ENCODE measurements at regions not wholly inside any gene's neighbourhood (a gene's known extent, or its start where the extent isn't known, plus 50 kb on each side); places are given as distances from the start of the nearest gene placed in this dataset.

DNA sequence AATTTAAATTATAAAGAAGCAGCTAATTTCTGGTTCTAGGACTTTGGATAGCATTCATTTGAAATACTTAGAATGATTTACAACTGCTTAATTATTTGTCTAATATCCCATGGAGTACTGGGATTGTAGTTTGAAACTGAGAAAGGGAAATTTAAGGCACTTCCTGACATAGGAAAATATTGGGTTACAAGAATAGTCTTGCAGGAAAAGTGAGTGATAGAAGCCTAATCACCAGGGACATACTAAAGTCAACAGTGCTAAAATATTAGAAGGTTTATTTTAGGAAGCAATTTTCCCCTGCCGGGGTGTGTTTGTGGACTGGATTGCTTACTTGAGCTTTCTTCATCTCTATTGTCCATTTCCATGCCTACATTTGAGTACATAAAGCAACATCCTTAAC, 661.6 kb downstream of the ADGRL2 start:
- DNase-seq, result no peak

GRCh38 chr1:82455342-82455741, 654.6 kb downstream of the ADGRL2 start:
- no peak for DNase-seq

- DNase-seq, result no peak
Observed at GRCh38 chr1:82454431-82454830, 653.7 kb downstream of the ADGRL2 start.

GRCh38 chr1:82453511-82454185, 652.9 kb downstream of the ADGRL2 start:
- DNase-seq, result no peak

- no peak for DNase-seq
Observed at GRCh38 chr1:82452096-82452495, 651.4 kb downstream of the ADGRL2 start.

DNA sequence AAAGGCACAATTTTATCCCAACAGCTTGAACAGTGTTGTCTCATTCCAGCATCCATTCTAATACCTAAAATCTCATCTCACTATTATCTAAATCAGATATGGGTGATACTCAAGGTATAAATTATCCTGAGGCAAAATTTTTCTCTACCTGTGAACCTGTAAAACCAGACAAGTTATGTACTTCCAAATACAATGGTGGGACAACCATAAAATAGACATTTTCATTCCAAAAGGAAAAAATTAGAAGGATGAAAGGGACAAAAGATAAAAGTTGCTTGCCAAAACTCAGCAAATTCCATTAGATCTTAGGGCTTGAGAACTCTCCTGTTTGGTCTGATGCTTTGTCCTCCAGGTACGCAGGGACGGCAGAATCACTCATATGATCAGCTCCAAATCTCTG, 650.5 kb downstream of the ADGRL2 start:
- DNase-seq, result no peak

DNA sequence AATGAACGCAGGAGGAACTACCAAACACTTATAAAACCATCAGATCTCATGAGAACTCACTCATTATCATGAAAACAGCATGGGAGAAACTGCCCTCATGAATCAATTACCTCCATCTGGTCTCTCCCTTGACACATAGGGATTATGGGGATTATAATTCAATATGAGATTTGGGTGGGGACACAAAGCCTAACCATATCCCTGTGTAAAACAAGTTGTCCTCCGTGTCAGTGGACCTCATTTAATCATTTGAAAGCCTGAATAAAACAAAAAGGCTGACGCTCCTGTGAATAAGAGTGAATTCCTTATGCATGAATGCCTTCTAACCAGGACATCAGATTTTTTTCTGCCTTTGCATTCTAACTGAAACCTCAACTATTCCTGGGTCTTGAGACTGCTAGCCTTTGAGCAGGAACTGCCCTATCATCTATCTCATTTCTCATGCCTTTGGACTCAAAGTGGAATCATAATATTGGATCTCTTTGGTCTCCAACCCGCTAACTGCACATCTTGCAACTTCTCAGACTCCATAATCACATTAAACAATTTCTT, 648.8 kb downstream of the ADGRL2 start:
- no peak for DNase-seq

GRCh38 chr1:82446955-82447354, 646.2 kb downstream of the ADGRL2 start:
- DNase-seq, result no peak

DNA sequence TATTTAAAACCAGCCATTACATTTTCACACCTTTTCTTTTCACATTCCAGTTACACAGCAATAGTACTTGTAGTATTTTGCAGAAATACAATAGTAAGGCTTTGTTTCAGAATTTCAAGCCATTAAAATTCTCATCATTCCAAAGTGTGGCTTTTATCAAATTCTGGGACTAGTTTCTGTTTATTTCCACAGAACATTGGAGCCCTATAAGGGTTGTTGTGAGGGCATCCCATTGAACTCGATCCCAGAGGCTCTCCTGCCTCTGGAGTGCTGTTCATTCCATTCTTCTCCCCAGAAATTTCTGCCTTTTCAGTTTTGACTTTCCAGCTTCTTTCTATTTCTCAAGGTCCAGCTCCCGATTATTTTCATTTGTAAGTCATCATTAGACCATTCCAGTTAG, 645.5 kb downstream of the ADGRL2 start:
- DNase-seq, result no peak

- DNase-seq, result no peak
Observed at GRCh38 chr1:82445827-82446226, 645.1 kb downstream of the ADGRL2 start.

GRCh38 chr1:82445132-82445531, 644.4 kb downstream of the ADGRL2 start:
- no peak for DNase-seq

- no peak for DNase-seq
Observed at GRCh38 chr1:82441402-82441801, 640.7 kb downstream of the ADGRL2 start.

DNA sequence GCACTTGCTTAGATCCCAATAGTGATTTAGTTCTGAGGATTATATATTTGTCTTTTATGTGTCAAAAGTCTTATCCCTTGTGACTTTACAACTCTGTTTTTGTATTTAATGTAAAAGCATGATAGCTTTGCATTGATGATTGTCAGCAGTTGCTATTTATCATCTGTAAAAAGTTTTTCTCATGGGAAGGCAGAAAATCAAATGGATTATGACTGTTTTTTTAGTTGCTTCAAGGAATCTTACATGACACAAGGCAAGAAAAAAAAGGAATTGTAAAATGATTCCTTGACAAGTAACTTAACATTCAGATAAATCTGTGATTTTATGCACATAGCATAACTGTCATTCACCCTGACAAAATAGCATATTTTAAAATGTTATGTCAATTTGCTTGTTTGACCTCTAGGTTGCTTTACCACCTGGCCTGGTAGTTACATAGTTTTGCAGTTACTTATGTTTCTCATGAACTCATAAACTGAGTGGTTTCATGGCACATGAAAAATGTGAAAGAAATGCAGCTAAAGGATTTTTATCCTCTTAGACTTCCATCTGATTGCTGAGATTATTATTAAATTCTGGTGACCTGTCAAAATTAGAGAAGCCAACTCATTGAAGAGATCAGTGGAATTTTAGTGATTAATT, 622.6 kb downstream of the ADGRL2 start:
- no peak for DNase-seq

GRCh38 chr1:82421782-82422181, 621.0 kb downstream of the ADGRL2 start:
- DNase-seq, result no peak

GRCh38 chr1:82420584-82420983, 619.9 kb downstream of the ADGRL2 start:
- DNase-seq, result no peak

DNA sequence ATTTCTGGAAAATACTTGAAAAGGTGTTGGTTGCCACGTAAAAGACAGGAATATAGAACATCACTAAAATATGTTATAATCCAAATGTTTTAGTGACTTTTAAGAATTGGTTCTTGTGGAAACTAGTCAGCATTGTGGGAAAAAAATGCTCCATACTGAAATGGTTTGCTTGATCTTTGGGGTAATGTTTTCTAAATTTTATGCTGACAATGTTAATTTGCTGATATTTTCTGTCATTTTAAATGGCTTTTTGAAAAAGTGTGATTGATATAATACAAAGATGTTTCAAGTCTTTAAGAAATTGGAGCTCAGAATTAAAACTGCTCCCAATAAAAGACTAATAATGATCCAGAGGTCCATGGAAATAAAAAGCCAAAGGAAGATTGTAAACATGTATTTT, 610.9 kb downstream of the ADGRL2 start:
- no peak for DNase-seq

- no peak for DNase-seq
Observed at GRCh38 chr1:82405333-82405732, 604.6 kb downstream of the ADGRL2 start.

DNA sequence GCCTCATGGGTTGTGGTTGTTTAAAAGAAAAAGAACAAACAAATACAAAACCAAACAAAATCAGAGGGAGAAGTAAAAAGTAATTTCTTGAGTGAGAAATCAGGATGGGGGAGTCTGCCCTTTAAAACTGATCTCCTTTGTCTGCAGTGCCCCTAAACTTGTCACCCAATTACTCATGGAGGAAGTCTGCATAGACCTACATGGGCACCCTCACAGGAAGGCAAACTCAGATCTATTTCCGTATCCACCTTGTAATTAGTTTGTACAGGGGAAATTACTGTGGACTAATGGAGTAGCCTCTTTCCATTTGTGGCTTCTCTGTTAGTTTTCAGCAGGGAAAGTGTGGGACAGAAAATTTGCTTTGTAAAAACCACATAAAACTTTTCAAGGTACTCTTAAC, 600.4 kb downstream of the ADGRL2 start:
- no peak for DNase-seq

GRCh38 chr1:82400521-82400920, 599.8 kb downstream of the ADGRL2 start:
- DNase-seq, result no peak

- no peak for DNase-seq
Observed at GRCh38 chr1:82399093-82399492, 598.4 kb downstream of the ADGRL2 start.

DNA sequence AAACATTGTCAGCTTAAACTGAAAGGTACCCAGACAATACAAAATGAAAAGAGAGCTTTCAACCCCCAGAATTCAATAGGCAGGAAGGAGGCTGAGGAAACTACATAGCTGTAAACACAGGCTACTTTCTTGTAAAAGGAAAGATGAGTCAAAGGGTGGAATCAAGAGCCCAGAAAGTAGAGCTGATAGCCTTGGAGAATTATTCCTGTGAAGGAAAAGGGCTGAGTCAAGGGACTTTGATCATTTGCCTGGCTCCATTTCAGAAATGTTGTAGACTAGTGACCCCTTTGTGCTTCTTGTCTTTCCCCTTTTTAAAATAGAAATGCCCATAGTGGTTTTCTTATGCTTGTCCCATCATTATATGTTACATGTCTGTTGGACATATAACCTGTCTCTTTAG, 597.6 kb downstream of the ADGRL2 start:
- no peak for DNase-seq

- no peak for DNase-seq
Observed at GRCh38 chr1:82395440-82395839, 594.7 kb downstream of the ADGRL2 start.

DNA sequence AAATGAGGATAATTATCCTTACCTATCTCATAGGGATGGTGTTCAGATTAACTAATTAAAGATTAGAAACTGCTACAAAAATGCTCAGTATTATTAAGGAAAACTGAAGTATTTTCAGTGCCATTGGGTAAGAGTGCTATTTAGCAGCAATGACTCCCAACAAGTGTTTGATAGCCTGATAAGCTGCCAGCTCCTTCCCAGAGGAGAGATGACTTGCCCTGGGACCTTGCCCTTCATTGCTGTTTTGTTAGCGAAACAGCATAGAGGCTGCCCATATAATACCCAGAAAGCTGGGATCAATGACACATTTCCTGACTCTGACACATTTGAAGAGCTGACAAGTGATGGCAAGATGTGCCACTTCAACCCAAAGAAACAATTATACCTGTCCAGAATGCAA, 592.2 kb downstream of the ADGRL2 start:
- DNase-seq, result no peak
